Thoracic aorta (tissue), 2 donors: ENCODE measurements at regions not wholly inside any gene's neighbourhood (a gene's known extent, or its start where the extent isn't known, plus 50 kb on each side); places are given as distances from the start of the nearest gene placed in this dataset.

Source experiments
- ATAC-seq: fragments of 150-250 bp; one replicate; pipeline ENCODE4 v1.8.0; 2017; ENCODE audit warnings: low read depth; ENCODE audit not compliant: insufficient number of reproducible peaks, low FRiP score
- DNase-seq: peaks from one replicate; pipeline ENCODE4 v3.0.0-alpha.2; 2020; ENCODE audit warnings: low spot score
- H3K27ac ChIP-seq, 2 donors: fragments of 200-600 bp; sonication (generic); 1 replicate in 1 of 2; 2 replicates in 1 of 2; pipeline ENCODE4 v1.5.1; 2016; ENCODE audit warnings: mild to moderate bottlenecking in 2 of 2, moderate library complexity in 2 of 2
- H3K27me3 ChIP-seq: fragments of 200-600 bp; sonication (generic); replicated peaks from 2 replicates; pipeline ENCODE4 v1.6.0; 2016; ENCODE audit warnings: mild to moderate bottlenecking; ENCODE audit not compliant: insufficient read depth
- H3K36me3 ChIP-seq: fragments of 200-600 bp; sonication (generic); one replicate; pipeline ENCODE4 v1.5.1; 2016
- H3K4me1 ChIP-seq, 2 donors: fragments of 200-600 bp; sonication (generic); 1 replicate in 1 of 2; 2 replicates in 1 of 2; pipeline versions ENCODE4 v1.5.1 to v1.6.0; 2016; ENCODE audit warnings: low read depth in 2 of 2, mild to moderate bottlenecking in 1 of 2; ENCODE audit not compliant: control insufficient read depth in 1 of 2
- H3K4me3 ChIP-seq: fragments of 200-600 bp; sonication (generic); 2 replicates; pipeline ENCODE4 v1.5.1; 2016; ENCODE audit warnings: mild to moderate bottlenecking
- H3K9me3 ChIP-seq: fragments of 200-600 bp; sonication (generic); 2 replicates; pipeline ENCODE4 v1.5.1; 2016
- TF ChIP-seq, protein P1 (sequence below): fragments of 200-600 bp; sonication (generic); IDR thresholded peaks from one replicate; pipeline ENCODE4 v1.5.1; 2019; ENCODE audit warnings: antibody characterized with exemption

- ATAC-seq (no peak), DNase-seq (no peak)
- Histone ChIP-seq H3K27me3 (no peaks in the 10 kb centered on the region), H3K4me3 (no peak overlapping the region), H3K4me1 (peaks cover 39 to 64% of the 10 kb centered on the region in 2 donors), H3K36me3 (no peaks in the 10 kb centered on the region), H3K27ac (peak overlapping the region in 1 of 2 donors; percentile 94), H3K9me3 (no peaks in the 10 kb centered on the region)
- TF ChIP-seq, protein P1, sequence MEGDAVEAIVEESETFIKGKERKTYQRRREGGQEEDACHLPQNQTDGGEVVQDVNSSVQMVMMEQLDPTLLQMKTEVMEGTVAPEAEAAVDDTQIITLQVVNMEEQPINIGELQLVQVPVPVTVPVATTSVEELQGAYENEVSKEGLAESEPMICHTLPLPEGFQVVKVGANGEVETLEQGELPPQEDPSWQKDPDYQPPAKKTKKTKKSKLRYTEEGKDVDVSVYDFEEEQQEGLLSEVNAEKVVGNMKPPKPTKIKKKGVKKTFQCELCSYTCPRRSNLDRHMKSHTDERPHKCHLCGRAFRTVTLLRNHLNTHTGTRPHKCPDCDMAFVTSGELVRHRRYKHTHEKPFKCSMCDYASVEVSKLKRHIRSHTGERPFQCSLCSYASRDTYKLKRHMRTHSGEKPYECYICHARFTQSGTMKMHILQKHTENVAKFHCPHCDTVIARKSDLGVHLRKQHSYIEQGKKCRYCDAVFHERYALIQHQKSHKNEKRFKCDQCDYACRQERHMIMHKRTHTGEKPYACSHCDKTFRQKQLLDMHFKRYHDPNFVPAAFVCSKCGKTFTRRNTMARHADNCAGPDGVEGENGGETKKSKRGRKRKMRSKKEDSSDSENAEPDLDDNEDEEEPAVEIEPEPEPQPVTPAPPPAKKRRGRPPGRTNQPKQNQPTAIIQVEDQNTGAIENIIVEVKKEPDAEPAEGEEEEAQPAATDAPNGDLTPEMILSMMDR: no peak
Measured at GRCh38 chr15:92806763-92807162, 93.4 kb upstream of the CHD2 start.

DNA sequence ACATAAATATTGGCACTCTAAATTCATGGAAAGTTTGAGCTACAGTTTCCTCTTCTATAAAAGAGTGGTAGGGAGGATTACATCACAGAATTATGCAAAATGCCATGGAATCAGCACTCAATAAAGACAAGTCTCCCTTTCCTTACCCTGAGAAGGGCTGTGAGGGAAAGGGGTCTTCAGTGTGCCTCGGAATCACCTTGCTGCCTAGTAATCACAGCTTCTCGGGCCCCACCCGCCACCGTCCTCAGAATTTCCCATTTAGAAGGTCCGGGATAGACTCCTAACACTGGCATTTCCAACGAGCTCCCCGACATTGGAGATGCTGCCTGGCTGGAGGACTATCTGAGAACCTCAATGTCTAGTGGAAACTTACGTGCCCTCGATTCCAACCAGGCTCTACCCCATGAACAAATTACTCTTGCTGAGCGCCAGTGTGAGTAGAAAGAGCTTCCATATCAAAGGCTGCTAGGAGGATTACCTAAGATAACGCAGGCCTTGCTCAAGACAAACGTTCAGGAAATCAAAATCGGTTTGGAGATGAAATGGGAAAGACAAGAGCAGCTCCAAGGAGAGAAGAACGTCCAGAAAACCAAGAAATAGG lies 92.1 kb upstream of the CHD2 start:
- H3K4me3 ChIP-seq: peak overlapping the region; percentile 77
- H3K27me3 ChIP-seq: no peaks in the 10 kb centered on the region
- DNase-seq (no peak), ATAC-seq (no peak)
- H3K4me1 ChIP-seq: peaks cover 33 to 63% of the 10 kb centered on the region in 2 donors
- H3K27ac ChIP-seq: peak overlapping the region; percentile 93 to 94
- H3K9me3 ChIP-seq: no peaks in the 10 kb centered on the region
- no peaks in the 10 kb centered on the region for H3K36me3 ChIP-seq
- TF ChIP-seq, protein P1: no peak

DNA sequence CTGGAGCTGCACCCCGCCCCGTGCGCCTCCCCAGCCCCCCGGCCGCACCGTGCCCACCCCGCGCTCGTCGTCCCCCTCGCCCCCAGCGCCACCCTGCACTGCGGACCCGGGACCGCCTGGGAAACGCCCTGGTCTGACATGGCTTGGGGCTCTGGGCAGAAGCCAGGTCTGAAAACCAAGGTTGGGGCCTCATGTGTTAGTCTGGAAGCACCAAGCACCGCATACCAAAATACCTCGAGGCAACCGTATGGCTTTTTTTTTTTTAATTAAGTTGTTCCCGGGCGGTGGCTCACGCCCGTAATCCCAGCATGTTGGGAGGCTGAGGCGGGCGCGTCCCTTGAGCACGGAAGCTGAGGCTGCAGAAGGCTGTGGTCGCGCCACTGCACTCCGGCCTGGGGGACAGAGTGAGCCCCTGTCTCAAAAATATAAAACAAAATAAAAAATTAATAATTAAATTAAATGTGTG lies 91.5 kb upstream of the CHD2 start:
- ATAC-seq (peak; percentile 1), DNase-seq (no peak)
- TF ChIP-seq, protein P1: no peak
- H3K36me3 ChIP-seq: no peaks in the 10 kb centered on the region
- H3K27ac ChIP-seq: peak overlapping the region; percentile 93 to 94
- no peaks in the 10 kb centered on the region for H3K27me3 ChIP-seq
- H3K4me1 ChIP-seq: peaks cover 27 to 57% of the 10 kb centered on the region in 2 donors
- no peaks in the 10 kb centered on the region for H3K9me3 ChIP-seq
- peak overlapping the region; percentile 77 for H3K4me3 ChIP-seq

DNA sequence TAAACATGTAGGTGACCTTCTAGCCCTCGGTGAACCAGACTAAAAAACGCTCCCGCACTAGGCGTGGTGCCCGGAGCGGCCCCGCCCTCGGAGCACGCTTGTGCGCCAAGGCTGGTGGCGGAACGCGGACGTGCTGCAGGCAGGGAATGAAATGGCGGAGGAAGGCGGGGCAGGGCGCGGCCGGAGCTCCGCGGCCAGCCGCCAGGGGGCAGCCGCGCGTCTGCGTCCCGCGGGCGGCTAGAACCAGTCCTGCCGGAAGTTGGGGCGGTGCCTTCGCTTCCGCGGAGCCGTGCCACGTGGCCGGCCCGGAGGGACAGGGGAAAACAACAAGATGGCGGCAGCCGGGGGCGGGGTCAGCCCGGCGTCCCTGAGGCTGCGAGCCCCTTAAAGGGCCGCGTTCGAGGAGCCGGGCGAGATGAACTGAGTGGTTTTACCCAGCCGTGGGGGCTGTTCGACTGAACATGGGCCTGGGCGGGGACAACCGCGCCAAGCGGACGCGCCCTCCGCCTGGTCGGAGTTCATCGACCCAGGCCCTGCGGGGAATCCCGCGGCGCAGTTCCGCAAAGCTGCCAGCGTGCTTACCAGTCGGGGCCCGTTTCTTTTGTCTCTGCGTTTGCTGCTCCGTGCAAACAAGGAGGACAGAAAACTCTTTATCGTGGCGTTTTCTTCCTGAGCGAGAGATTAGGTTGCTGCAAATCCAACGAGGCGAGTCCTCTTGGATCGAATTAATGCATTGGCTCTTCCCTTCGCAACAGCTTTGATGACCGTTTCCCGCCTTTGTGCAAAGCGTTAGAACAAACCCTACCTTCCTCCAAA lies 90.9 kb upstream of the CHD2 start:
- H3K36me3 ChIP-seq: no peaks in the 10 kb centered on the region
- H3K27me3 ChIP-seq: no peaks in the 10 kb centered on the region
- peak overlapping the region; percentile 77 for H3K4me3 ChIP-seq
- TF ChIP-seq, protein P1: peak; percentile 98
- peak overlapping the region; percentile 94 to 95 for H3K27ac ChIP-seq
- H3K4me1 ChIP-seq: peaks cover 26 to 55% of the 10 kb centered on the region in 2 donors
- ATAC-seq (peak; percentile 79), DNase-seq (peak; percentile 87)
- no peaks in the 10 kb centered on the region for H3K9me3 ChIP-seq

DNA sequence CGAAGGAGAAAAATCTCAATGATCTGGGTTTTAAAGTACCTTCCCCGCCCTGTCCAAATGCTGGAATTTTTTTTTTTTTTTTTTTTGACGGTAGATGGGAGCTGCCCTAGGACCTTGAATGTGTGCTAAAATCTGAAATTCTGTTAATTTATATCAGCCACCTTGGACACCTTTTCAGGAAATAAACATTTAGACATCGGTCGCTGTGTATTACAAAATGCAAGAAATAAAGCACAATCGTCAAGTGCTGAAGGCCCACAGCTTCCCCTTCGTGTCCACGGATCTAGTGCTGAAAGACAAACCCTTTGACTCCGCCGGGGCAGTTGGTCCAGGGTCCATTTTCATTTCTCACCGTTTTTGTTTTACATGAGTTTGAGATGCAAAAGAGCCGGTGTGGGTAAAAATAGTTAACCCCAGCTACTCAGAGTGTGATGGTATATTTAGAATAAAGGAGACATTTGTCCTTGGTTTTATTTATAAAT lies 90.2 kb upstream of the CHD2 start:
- peaks cover 19 to 48% of the 10 kb centered on the region in 2 donors for H3K4me1 ChIP-seq
- H3K36me3 ChIP-seq: no peaks in the 10 kb centered on the region
- no peak for DNase-seq

More for the DNA sequence above, 90.2 kb upstream of the CHD2 start:
- no peak for ATAC-seq
- Histone ChIP-seq H3K4me3 (peak overlapping the region; percentile 77), H3K9me3 (no peaks in the 10 kb centered on the region), H3K27ac (peak overlapping the region; percentile 94 to 95), H3K27me3 (no peaks in the 10 kb centered on the region)
- TF ChIP-seq, protein P1: no peak
